ENCODE measurements at regions not wholly inside any gene's neighbourhood (a gene's known extent, or its start where the extent isn't known, plus 50 kb on each side); places are given as distances from the start of the nearest gene placed in this dataset.

DNA sequence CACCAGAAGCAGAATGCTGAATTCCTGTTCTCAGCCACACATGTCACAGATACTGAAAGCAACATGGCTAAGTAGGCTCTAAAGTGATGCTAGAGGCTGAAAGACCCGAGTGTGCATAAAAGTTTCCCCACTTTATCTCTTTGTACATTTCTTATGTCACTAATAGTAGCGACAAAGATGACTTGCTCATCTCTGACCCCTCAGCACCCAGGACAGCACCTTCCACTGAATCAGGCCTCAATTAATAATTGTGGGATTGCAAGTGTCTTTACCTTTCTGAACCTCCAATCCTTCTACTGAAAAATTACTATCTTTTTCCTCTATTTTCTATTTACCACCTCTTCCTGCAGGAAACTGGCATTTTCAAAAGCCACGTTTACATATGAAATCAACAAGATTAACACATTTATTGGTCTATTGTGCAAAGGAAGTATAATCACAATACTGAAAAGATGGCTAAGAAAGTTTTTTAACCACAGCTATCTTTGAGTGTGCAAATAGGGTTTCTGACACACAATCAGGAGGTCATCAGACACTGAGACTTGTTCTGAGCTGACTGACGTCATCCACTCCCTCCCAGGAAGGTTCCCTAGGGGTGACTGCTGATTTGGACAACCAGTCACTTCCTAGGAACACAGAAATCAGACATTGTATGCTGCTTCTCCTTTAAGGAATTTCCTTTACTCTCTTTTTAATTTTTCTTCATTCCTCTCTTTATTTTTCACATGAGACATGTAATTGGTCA lies 213.9 kb upstream of the ISX start:
- Histone ChIP-seq H3K36me3 (no peaks in the 10 kb centered on the region), H3K9me3 (no peaks in the 10 kb centered on the region), H3K4me3 (no peak overlapping the region), H3K27me3 (no peaks in the 10 kb centered on the region), H3K27ac (no peak overlapping the region), H3K4me1 (no peaks in the 10 kb centered on the region)
- ATAC-seq (ENCODE audit: low FRiP score in 2 of 2) = no peak
- TF ChIP-seq EP300 (IDR thresholded peaks at IDR 0.05) (no peak), POLR2AphosphoS5 (IDR thresholded peaks at IDR 0.05) (no peak), POLR2A (IDR thresholded peaks at IDR 0.05) (no peak)
- TF ChIP-seq, protein P1, sequence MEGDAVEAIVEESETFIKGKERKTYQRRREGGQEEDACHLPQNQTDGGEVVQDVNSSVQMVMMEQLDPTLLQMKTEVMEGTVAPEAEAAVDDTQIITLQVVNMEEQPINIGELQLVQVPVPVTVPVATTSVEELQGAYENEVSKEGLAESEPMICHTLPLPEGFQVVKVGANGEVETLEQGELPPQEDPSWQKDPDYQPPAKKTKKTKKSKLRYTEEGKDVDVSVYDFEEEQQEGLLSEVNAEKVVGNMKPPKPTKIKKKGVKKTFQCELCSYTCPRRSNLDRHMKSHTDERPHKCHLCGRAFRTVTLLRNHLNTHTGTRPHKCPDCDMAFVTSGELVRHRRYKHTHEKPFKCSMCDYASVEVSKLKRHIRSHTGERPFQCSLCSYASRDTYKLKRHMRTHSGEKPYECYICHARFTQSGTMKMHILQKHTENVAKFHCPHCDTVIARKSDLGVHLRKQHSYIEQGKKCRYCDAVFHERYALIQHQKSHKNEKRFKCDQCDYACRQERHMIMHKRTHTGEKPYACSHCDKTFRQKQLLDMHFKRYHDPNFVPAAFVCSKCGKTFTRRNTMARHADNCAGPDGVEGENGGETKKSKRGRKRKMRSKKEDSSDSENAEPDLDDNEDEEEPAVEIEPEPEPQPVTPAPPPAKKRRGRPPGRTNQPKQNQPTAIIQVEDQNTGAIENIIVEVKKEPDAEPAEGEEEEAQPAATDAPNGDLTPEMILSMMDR (IDR thresholded peaks at IDR 0.05) = no peak
- WGBS, 2 donors = 47 to 54% methylated on average over 4 of the region's 4 CpGs
- no peak for DNase-seq

DNA sequence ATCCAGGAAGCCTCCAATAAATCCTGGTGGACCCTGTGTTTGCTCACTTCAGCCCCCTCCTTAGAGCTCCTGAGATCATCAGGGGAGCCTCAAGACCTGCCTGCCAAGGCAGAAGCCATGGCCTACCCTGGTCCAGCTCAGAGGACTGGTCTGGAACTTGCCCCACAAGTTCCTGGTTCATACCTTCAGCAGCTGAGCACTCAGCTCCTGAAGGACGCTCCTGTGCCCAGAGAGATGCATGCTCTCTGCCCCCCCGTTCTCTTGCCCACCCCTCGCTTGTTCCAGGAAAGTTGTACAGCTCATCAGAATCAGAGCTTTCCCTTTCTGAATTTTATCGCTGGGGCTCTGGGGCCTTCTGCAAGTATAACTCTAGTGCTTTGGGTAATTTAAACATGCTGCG lies 210.5 kb upstream of the ISX start:
- no peak for ATAC-seq (ENCODE audit: low FRiP score in 2 of 2)
- Histone ChIP-seq H3K9me3 (peaks cover 0 to 9% (median 2%) of the 10 kb centered on the region in 4 donors), H3K4me1 (no peaks in the 10 kb centered on the region), H3K4me3 (no peak overlapping the region), H3K27ac (no peak overlapping the region), H3K27me3 (no peaks in the 10 kb centered on the region), H3K36me3 (no peaks in the 10 kb centered on the region)
- WGBS, 2 donors = 77 to 87% methylated on average over 5 of the region's 5 CpGs
- no peak for DNase-seq
- TF ChIP-seq, protein P1 (IDR thresholded peaks at IDR 0.05) = no peak
- TF ChIP-seq POLR2A (IDR thresholded peaks at IDR 0.05) = no peak
- TF ChIP-seq POLR2AphosphoS5 (IDR thresholded peaks at IDR 0.05) = no peak
- no peak for TF ChIP-seq EP300 (IDR thresholded peaks at IDR 0.05)

DNA sequence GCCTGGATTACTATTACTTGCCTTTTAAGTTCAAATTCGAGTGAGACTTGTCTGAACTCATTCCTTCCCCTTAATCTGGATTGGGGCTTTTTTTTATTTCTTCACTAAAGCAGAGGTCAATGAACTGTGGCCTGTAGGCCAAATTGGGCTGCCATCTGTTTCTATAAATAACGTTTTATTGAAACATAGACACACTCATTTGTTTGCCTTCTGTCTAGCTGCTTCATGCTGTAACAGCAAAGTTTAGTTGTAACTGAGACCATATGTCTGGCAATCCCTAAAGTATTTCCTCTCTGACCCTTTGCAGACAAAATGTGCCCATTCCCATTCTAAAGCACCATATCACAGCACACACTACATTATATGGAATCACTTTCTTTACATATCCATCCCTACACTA lies 207.9 kb upstream of the ISX start:
- TF ChIP-seq, protein P1 (IDR thresholded peaks at IDR 0.05) = no peak
- TF ChIP-seq EP300 (IDR thresholded peaks at IDR 0.05) = no peak
- no peak for TF ChIP-seq POLR2AphosphoS5 (IDR thresholded peaks at IDR 0.05)
- TF ChIP-seq POLR2A (IDR thresholded peaks at IDR 0.05) = no peak
- Histone ChIP-seq H3K4me1 (no peaks in the 10 kb centered on the region), H3K27me3 (no peaks in the 10 kb centered on the region), H3K4me3 (no peak overlapping the region), H3K27ac (no peak overlapping the region), H3K9me3 (peaks cover 0 to 9% (median 2%) of the 10 kb centered on the region in 4 donors), H3K36me3 (no peaks in the 10 kb centered on the region)
- DNase-seq = no peak
- 40 to 54% methylated on average over 2 of the region's 2 CpGs for WGBS, 2 donors
- ATAC-seq (ENCODE audit: low FRiP score in 2 of 2) = no peak

DNA sequence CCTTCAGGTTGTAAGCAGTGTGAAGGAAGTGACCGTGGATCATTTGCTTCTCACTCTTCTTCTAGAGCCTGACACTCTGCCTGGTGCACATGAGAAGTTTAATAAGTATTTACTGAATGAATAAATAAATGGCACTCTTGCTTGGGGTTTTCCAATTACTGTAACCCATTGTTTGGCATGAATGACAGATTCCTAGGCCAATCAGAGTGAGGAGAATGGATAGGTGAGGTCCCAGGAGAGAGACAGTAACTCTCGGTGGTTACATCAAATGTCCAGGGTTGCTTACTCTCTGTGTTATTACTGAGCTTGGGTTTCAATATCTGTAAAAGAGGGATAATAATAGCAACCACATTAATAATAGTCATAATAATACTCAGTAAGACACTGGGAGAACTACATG lies 204.2 kb upstream of the ISX start:
- TF ChIP-seq POLR2A (IDR thresholded peaks at IDR 0.05) = no peak
- TF ChIP-seq, protein P1 (IDR thresholded peaks at IDR 0.05) = no peak
- Histone ChIP-seq H3K27ac (no peak overlapping the region), H3K4me3 (no peak overlapping the region), H3K27me3 (no peaks in the 10 kb centered on the region), H3K4me1 (no peaks in the 10 kb centered on the region), H3K36me3 (no peaks in the 10 kb centered on the region), H3K9me3 (peaks cover 0 to 9% (median 2%) of the 10 kb centered on the region in 4 donors)
- no peak for ATAC-seq (ENCODE audit: low FRiP score in 2 of 2)
- WGBS, 2 donors = 82 to 89% methylated on average over 2 of the region's 2 CpGs
- no peak for DNase-seq

DNA sequence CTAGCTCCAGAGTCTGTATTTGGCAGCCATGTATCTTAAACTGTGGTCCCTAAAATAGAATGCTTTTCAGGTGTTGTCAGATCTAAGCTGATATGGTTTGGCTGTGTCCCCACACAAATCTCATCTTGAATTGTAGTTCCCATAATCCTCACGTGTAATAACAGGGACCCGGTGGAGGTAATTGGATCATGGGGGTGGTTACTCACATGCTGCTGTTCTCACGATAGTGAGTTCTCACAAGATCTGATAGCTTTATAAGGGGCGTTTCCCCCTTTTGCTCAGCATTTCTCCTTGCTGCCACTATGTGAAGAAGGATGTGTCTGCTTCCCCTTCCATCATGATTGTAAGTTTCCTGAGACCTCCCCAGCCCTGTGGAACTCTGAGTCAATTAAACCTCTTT lies 199.9 kb upstream of the ISX start:
- no peaks in the 10 kb centered on the region for H3K27me3 ChIP-seq
- H3K4me3 ChIP-seq = no peak overlapping the region
- WGBS, 2 donors = 75 to 88% methylated on average over 4 of the region's 4 CpGs
- TF ChIP-seq, protein P1 (IDR thresholded peaks at IDR 0.05) = no peak
- no peak for TF ChIP-seq POLR2A (IDR thresholded peaks at IDR 0.05)
- TF ChIP-seq POLR2AphosphoS5 (IDR thresholded peaks at IDR 0.05) = no peak
- no peak for TF ChIP-seq EP300 (IDR thresholded peaks at IDR 0.05)
- no peak for DNase-seq
- H3K4me1 ChIP-seq = no peaks in the 10 kb centered on the region
- no peak overlapping the region for H3K27ac ChIP-seq
- ATAC-seq (ENCODE audit: low FRiP score in 2 of 2) = no peak
- no peaks in the 10 kb centered on the region for H3K36me3 ChIP-seq
- H3K9me3 ChIP-seq = no peaks in the 10 kb centered on the region

Measured in upper lobe of left lung (tissue), 6 donors.